ENCODE measurements at regions not wholly inside any gene's neighbourhood (a gene's known extent, or its start where the extent isn't known, plus 50 kb on each side); places are given as distances from the start of the nearest gene placed in this dataset.

GRCh38 chr4:138663883-138664282 is 351.7 kb upstream of the NOCT start:
- TF ChIP-seq EZH2 (IDR thresholded peaks at IDR 0.05; ENCODE audit: insufficient read depth, poor library complexity, severe bottlenecking) (no peak), EZH2phosphoT487 (IDR thresholded peaks at IDR 0.05; ENCODE audit: insufficient read depth, low read depth) (no peak)

Data from GM23248 (cell line).